C1 segment of cervical spinal cord (tissue), 14 donors: ENCODE measurements at regions not wholly inside any gene's neighbourhood (a gene's known extent, or its start where the extent isn't known, plus 50 kb on each side); places are given as distances from the start of the nearest gene placed in this dataset.

ENCODE experiments used
- DNase-seq, 14 donors: peaks; one replicate each; lab custom pipeline; 2025; lab: John Stamatoyannopoulos, UW

DNA sequence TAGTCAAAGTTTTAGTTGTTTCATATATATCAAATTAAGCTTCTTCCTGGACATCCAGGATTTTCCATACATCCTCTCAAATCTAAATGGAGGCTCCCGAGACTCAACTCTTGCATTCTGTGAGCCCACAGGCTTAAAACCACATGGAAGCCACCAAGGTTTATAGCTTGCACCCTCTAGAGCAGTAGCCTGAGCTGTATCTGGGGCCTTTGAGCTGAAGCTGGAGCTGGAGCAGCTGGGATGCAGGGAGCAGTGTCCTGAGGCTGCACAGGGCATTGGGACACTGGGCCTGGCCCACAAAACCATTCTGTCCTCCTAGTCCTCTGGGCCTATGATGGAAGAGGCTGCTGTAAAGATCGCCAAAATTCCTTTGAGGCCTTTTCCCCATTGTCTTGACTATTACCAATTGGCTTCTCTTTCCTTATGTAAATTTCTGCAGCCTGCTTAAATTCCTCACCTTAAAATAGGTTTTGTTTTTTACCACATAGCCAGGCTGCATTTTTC lies 151.0 kb downstream of the COX7C start:
- DNase-seq, result no peak

DNA sequence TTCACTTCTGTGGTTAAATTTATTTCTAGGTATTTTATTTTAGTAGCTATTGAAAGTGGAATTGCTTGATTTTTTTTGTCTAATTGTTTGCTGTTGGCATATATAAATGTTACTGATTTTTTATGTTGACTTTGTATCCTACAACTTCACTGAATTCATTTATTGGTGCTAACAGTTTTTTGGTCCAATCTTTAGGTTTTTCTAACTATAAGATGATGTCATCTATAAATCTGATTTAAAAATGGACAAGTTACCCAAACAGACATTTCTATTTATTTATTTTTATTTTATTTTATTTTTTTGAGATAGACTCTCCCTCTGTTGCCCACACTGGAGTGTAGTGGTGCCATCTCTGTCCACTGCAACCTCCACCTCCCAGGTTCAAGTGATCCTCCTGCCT lies 162.3 kb downstream of the COX7C start:
- no peak for DNase-seq

DNA sequence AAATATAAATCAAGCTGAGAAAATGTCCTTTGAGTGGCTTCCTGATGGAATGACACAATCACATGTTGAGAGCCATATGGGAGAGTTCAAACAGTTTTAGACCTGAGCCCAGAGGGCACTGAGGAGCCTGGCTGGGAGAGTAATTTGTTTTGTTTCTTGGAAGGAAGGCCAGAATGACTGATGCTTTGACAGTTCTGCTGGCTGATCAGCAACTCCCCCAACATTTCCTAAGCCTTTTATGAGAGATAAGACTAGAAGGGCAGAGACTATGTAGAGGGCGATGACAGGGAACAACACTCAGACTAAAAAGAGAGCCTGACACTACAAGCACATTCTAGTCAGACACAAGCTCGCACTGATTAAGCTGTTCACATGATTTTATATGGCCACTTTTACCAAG lies 169.2 kb downstream of the COX7C start:
- DNase-seq, result peak in 1 of 14 donors; percentile 19

DNA sequence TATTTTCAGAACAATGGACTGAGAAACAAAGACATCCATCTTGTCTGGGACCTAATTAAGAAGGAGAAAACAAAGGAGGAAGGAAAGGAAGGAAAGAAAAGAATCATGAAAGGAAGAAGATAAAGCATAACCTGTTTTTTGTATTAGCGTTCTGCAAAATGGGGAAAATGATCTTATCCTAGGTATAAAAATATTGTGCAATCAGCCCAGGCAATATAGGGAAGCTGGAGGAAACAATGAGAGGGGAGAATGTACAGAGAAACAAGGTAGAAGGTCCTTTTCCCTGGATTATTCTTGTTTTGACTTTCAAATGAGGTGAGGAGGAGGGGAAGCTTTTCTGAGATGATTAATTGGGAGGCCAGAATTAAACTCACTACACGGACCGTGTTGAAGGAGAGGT lies 177.9 kb downstream of the COX7C start:
- no peak for DNase-seq

DNA sequence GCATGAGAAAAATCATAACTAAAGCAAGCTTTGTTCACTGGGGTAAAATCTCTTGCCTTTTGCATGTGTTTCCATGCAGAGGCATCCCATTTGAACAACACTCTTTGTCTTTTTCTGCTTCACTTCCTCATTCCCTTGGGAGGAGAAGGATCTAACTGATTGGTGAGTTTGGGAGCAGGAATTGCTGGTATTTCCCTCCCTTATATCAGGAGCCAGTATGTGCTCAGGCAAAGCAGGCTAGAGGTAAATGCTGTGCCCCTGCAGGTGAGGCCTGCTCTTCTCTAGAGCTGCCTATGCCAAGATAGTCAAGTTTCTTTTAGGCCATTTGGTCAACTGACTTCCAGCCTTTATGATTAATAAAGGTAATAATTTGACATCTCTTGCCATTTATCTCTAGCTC lies 179.9 kb downstream of the COX7C start:
- no peak for DNase-seq

DNA sequence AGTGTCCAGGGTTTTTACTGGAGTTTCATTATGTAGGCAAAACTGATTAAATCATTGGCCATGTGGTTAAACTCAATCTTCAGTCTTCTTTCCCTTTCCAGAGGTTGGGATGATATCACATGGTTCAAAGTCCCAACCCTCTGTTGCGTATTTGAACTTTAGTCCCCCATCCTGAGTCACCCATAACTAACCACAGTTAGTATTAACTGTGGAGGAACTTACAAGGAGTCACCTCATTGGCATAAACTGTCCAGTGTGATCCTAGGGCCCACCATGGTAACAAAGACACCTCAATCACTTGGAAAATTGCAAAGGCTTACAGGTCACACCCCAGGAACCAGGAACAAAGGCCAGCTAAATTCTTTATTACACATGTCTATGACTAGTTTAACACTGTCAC lies 188.5 kb downstream of the COX7C start:
- no peak for DNase-seq

DNA sequence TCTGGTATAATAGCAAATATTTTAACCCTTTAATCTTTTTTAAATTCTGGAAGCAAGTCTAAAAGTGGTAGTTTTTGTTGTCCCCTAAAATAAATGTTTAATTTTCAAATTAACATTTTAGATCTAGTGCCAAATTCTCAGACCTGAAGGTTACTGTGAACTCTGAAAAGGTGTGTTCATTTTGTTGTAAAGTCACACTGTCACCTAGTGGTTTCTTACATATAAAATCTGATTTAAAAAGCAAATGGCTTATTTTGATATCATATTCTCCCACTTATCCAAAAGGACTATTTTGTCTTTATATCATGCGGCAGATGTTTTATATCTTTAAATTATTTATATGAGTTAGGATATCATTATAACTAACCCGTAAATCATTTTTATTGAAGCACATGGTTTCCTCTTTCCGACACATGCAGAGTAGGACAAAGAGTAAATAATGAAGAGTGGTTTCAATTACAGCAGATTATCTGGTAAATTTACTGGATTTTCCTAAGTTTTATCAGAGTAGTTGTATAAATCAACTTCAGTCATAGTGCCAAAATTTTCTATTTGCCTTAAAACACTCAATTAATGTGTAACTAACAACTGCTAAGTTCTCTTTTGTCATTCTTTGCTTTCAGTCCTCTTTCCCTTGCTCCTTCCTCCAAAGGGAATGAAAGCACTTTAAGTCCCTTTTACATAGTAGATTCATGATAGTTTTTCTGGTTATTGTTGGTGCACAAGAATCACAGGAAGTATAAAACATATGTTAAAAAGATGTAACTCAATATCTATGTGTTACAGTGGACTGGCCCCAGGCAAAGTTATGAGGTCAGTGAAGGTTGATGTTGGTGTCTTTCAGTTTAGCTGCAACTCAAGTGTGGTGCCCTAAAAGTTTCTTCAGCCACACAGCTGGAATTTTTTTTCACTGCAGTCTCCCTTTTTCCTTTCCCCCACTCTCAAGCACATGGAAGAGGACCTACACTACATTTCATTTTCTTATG lies 189.6 kb downstream of the COX7C start:
- DNase-seq, result no peak

DNA sequence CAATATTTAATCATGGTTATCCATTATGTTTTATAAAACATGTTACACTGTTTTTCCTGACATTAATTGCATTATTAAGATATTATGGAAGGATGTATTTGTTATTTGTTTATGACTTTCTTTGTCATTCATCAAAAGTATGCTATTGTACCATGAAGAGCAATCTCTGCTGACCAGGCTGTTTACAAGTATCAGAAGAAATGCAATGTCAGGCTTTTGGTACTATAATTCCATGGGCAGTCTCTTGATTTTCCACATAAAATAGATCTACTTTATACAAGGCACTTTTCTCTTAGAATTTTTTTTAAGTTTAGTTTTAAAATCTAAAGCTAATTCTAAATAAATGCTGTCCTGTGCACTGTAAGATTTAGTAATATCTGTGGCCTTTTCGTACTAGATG lies 196.6 kb downstream of the COX7C start:
- no peak for DNase-seq

DNA sequence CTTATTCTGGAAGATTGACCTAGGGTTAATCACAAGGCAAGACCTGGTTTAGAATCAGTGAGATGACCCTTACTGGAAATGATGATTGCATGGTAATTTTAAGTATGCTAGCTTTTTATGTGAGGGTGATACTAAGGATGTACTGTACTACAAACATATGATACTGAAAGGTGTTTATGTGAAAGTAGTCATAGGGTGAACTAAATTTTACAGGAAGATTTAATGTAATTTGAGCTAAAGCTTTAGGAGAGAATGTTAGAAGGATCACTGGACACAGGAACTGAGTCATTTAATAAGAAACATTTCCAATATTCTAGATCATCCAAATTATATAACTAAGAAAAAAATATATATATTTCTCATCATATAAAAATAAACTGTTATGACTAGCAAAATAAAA lies 197.2 kb downstream of the COX7C start:
- no peak for DNase-seq

DNA sequence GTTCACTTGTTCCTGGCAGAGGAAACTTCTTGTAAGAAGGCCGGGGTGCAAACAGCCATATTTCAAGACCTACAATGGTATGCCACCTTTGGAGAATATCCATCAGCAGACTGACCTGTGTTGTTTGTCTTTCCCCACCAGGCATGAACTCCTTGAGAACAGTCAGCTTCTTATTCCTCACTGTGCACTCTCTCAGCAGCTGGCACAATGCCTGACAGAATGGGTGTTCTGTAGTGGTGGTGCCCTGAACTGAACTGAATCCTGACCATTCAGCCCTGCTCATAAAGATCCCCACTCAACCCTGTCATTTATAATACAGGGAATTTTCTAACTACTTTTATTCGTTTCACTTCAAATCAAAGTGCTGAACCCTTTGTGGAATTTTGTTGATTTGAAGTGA lies 206.9 kb downstream of the COX7C start:
- DNase-seq, result no peak

DNA sequence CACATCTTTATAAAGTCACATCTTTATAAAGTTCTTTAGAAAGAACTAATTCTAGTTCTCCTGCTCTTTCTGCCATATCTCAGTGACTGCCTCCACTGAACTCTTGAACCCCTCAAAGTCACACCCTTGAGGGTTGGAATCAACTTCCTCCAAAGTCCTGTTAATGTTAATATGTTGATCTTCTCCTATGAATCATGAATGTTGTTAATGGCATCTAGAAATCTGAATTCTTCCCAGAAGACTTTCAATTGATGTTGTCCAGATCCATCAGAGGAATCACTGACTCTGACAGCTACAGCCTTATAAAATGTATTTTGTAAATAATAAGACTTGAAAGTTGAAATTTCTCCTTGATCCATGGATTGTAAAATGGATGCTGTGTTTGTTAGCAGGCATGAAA lies 213.4 kb downstream of the COX7C start:
- no peak for DNase-seq

DNA sequence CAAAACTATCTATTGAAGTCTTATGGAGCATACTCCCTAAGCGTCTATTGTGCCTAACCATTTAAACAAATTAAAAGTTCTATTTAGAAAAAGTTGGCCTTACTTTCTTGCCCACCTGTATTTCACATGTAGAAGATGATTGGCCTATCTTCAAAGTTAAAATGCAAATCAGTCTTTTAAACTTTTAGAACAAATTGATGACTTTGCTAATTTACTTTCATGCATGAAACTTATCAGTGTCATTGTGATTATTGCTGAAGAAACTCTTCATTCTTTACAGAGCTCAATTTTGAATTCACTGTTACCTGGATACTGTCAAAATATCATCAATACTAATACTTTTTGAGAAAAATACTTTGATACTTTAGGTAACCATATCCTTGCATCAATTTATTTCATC lies 216.1 kb downstream of the COX7C start:
- no peak for DNase-seq

DNA sequence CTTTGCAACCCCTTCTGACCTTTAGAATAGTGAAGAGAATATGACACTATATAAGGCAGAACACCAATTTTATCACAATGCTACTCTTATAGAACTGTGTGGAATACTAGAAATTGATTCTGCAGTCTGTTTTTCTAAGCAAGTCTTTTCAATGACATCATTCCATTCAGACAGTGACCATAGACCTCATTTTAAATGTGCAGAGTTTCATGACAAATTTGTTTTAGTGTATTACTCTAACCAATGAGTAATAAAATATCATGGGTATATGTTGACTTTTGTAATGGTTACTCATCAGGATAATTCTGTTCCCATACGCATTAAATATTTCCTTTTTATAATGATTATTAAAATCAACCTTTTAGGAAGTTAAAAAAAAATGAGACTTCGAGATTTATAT lies 219.9 kb downstream of the COX7C start:
- DNase-seq, result no peak

DNA sequence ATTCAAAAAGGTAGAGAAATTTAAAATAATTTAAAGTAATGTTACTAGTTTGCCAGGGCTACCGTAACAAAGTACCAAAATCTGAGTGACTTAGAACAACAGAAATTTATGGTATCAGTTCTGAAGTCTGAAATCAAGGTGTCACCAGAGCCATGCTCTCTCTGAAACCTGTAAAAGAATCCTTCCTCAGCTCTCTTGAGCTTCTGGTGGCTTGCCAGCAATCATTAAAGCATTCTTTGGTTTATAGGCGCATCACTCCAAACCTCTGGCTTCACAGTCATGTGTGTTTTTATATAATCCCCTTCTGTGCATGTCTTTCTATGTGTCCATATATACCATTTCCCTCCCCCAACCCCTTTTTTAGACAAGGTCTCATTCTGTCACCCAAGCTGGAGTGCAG lies 220.3 kb downstream of the COX7C start:
- DNase-seq, result no peak

DNA sequence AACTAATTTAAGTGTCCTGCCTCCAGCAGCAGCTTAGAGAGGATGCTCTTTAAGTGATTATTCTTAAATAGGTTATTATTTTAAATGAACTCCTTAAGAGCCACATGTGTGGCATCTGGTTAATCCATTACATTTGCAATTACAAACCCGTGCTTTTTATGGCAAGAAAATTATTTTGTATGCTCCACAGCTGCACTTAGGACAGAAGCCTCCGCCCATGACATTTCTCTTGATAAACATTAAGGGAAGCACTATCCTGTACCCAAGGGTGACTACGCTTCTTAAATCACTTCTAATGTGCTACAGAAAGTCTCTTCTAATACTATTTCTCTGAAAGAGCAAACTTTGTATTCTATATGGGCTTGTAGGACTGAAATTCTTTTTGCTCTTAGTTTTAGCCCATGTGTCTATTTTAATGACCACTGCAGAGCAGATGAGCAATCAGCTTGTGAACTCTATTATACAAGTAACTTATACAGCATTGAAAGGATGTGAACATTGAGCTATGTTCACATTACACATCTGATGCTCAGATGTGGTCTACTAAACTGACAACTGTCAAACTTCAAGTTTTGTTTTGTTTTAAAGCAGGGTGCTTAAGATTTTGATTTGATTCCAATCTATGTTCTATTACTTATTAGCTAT lies 223.4 kb downstream of the COX7C start:
- no peak for DNase-seq

DNA sequence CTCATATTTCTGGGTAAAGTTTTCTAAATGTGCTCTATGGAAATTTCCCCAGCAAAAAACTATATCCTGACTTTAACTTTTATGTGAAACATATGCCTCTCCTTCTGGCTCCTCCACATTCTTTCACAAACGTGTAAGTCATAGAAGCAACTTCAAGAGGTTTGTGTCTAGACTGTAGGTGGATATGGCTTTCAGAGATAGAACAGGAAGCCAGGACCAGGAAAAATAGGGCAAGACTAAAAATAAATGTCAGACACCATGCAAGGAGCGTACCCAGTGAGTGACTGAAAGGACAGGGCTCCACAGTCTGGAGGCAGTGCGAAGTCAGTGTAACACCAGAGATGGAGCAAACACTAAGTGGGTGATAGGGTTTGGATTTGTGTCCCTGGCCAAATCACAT lies 240.7 kb downstream of the COX7C start:
- DNase-seq, result peak in 1 of 14 donors; percentile 39

DNA sequence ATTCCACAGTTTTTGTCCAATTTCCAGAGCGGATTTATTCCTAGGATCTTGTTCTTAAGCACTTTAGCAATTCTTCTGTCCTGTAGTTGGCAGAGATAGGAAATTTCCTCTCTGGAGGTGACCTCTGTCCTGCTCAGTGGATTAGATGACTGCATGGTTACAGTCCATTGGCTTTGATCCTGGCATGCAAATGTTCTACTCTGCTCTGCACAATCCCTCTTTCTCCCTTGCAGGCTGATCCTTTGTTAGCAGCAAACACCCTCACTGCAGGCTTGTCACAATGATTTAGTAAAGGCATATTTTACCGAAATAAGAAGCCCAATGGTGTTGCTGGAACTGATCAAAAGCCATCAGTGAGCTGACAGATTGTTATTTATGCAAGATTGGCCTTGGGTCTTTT lies 243.8 kb downstream of the COX7C start:
- peak in 11 of 14 donors; percentile 4 to 87 (median 24) for DNase-seq

DNA sequence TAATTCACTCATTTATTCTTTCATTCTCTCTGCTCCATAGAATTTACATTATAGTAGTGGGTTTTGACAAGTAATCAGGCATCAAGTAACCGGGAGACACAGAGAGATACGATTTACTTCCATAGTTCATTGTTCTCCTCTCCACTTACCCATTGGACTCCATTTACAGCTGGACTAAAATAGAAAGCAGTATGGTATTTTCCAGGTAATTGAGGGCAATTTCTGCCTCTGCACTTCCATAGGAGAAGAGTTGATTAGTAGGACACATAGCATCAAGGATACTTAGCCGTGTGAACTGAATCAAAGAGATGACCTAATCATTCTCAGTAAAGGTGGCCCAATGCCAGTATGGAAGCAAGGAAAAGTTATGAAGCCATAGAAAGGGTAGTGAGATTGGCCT lies 244.4 kb downstream of the COX7C start:
- no peak for DNase-seq

DNA sequence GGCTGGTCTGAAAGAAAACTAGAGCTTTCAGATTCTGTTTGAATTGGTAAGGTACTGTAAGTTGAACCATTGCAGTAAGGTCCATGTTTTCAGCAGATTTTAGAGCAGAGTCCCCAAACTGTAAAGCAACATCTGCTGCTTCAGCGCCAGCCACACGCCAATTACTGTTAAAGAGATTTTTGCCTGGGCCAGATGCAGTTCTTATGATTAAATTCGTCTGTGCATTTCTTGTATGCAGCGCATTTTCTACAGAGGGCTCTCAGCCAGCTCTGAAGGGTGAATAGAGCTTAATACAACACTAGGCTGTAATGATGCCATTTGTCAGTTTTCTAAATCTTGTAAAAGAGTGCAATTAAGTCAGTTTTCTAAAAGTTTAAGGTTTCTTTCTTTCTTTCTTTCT lies 246.3 kb downstream of the COX7C start:
- DNase-seq, result no peak

DNA sequence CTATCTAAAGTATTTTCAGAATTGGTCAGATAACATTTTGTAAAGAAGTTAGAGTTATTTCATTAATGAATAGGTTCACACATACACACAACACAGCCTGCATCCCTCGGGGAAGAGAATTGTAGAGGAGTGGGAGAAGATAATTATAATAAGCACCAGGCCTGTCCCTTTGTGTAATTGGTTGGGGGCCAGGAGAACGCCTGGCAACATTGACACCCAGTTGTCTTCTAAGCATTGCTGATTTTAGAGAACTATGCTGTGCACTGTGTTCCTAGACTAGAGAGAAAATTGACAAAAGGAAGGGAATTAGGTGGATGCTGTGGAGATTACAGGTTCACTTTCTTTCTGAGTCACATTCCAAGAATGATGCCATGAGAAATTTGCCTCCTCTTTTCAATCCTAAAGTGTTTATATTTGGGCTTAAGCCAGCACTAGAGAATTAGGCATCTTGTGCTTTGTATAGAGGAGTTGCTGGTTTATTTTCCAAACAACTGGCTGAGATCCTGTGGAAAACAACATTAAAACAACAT lies 247.6 kb downstream of the COX7C start:
- peak in 1 of 14 donors; percentile 66 for DNase-seq

DNA sequence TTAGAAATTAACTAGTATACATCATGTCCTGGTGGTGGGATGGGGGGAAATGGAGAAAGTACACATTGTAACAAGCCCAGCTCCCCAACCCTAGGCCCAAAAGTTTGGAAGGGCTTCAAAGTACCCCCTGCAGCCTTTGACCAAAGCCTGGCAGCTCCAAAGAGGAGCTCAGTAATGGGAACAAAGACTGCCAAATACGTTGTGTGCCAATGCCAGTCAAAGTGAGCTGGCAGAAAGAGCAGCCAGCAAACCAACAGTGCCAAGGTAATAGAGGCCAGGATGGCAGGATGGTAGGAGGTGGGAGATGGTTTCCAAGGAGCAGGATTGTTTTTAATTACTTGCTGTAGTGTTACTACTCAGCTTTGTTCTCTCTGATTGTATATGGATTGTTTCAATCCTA lies 248.3 kb downstream of the COX7C start:
- DNase-seq, result peak in 8 of 14 donors; percentile 8 to 98 (median 30)

DNA sequence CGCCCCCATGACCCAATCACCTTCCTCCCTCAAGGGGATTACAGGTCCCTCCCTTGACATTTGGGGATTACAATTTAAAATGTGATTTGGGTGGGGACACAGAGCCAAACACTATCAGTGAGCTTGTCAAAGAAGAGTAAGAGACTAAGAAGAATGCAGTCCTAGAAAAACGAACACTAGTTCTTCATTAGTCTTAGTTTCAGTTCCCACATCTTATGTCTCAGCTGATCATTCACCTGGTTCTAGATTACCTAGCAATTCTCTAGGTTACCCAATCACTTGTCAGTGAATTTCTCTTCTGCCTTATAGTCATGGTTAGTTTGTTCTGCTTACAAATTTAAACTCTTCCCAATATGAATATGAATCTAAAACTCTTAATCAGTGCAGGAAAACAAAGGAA lies 251.5 kb downstream of the COX7C start:
- DNase-seq, result no peak

DNA sequence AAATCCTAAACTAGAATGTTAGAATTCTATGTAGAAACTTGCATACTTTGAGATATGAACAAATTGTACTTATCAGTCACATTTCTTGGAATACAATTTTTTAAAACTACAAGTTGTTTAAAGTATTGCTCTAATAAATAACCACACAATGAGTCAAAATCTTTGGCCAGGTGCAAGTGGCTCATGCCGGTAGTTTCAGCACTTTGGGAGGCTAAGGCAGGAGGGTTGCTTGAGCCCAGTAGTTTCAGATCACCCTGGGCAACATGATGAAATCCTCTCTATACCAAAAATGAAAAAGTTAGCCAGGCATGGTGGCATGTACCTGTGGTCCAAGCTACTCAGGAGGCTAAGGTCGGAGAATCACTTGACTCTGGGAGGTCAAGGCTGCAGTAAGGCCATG lies 257.8 kb downstream of the COX7C start:
- DNase-seq, result no peak
